Fibroblast of skin of right biceps (primary cell): ENCODE measurements at regions not wholly inside any gene's neighbourhood (a gene's known extent, or its start where the extent isn't known, plus 50 kb on each side); places are given as distances from the start of the nearest gene placed in this dataset.
"Not testable (repeated sequence)": the region's sequence is repeated elsewhere in the genome, so short reads cannot be mapped to it uniquely, and the experiment has no call there.

ENCODE experiments used
- DNase-seq: peaks from one replicate; pipeline ENCODE4 v3.0.0-alpha.2; 2013

DNA sequence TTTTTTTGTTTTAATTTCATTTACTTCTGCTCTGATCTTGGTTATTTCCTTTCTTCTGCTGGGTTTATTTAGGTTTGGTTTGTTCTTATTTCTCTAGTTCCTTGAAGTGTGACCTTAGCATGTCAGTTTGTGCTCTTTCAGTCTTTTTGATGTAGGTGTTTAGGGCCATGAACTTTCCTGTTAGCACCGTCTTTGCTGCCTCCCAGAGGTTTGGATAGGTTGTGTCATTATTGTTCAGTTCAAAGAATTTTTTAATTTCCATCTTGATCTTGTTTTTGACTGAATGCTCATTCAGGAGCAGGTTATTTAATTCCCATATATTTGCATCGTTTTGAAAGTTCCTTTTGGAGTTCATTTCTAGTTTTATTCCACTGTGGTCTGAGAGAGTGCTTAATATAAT is 539.0 kb upstream of the ZP4 start:
- DNase-seq, result not testable (repeated sequence)

DNA sequence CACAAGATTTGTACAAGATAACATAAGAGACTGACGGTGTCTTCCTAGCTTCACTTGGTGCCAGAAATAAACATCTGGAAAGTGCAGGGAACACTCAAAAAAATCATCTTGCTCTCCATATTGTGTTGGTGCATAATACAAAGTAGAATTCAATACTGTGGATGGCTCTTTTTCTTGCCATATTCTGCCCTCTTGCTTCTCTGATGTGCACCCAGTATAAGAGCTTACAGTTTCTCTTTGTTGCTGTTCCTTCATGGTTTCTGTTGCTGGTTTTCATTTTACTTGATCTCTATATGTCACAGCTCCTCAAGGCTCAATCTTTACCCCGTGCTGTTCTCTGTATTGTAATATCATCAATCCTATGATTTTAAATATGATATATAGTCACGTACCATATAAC is 528.5 kb upstream of the ZP4 start:
- no peak for DNase-seq

DNA sequence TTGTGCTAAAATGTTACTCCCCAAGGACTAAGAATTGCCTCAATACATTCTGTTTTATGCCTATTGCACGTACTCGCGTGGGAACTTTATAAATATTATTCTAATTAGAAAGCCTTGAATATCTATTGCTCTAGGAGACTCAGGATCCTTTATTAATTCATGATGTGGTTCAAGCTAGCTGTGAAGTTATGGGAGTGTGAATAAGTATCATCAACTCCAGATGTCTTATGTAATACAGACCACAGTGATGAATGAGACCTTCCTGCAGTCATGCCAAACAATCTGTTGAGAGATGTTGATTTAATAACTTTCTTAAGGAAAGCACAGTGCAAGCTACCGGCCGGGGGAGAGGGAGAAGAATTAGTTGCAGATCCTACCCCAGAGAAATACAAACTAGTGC is 519.2 kb upstream of the ZP4 start:
- peak; percentile 94 for DNase-seq

DNA sequence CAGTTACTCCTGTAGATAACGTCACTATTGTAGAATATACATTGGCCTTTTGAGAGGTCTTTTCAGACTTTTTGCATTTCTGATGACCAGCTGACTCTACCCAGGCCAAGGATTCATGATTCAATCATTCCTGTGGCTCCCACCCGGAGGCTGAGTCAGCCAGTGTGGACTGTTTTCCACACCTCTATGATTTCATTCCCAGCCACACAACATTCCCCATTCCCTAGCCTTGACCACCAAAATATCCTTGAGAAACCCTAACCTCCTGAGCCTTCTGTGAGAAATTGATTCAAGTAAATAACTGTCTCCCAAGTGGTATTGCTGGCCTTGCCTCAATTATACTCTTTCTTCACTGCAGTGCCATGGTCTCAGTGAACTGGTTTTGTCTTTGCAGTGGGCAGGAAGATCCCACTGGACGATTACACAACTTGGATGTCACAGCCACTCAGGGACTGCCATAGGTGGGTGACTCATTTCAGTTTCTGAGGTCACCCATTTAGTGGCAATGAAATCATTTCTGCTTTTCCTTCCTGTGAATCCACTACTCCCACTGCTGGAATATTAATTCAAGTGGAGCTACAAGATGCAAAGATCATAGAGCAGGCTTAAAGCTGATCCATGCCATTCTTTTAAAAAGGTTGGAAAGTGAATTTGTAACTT is 518.6 kb upstream of the ZP4 start:
- DNase-seq, result peak; percentile 96

DNA sequence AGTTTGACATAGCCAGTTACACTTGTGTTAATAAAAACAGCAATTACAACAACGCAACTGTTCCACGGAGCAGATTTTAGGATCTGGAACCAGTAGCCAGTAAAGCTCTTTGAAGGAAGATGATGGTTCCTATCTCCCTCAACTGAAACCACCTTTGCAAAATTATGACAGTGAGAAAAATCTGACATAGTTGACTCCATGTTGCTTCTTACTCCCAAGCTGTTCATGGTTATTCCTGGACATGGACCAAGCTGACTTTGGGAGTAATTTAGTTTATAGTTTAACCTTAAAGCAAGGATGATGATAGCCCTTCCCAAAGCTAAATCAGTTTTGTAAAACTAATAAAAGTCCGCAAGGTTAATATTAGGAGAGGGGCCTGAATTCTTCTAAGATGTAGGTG is 518.0 kb upstream of the ZP4 start:
- DNase-seq, result no peak

DNA sequence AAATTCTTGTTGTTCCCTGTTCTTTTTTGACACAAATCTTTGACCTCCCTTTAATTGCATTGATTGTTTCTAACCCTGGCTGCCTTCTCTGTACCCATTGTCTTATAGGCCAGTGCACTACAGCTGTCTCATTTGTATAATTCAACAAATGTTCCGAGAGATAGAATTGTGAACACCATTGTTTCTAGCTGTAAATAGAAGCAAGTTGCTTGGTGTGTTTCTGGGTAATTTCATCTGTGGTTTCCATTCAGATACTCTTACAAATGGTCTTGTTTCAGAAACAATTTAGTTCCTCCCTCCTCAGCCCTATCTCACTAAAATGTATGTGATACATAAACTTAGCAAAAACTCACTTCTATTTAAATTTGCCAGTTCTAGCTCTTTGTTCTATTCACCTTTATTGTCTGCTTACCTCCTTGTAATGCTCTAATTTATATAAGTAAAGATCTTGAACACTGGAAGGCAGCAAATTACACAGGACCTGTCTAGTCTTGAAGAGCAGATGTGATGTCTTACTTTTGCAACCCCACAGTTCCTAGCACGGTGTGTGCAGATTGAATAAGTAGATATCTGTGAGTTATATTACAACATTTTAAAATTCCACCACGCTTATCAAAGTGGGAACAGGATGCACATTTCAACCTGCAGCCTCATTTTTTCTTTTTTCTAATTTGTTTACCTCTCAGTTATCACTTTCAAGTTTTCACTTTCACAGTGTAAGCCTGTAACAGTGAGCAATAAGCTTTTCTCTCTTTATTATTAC is 515.6 kb upstream of the ZP4 start:
- no peak for DNase-seq

DNA sequence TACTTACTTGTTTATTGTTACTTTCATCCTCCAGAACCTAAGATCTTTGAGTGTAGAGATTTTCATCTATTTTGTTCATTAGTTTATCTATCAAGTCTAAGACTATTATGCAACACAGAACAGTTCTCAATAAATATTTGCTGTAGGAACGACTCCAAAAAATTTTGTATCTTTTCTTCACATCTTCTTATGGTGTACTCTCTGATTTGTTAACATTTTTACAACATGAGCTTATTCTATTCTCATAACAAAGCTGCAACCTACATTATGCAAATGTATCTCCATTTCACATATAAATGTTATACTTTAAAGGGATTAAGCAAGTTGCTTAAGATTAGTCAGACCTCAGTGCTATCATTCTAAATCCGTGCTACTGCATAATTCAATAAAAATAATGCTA is 514.2 kb upstream of the ZP4 start:
- DNase-seq, result no peak

DNA sequence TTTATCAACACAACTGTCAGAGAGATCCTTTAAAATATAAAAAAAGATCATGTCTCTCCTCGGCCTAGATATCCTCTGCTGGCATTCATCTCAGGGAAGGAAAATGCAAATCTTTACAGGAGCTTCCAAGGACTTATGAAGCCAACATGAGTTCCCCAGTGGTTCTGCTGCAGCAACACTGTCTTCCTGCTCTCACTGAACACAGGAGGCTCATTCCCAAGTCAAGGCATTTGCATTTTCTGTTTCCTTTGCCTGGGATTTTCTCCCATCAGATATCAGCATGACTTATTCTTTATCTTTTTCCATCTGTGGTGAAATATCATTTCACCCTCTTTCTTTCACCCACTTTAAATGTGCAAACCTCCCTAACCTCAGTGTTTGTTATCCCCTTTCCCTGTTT is 513.8 kb upstream of the ZP4 start:
- peak; percentile 17 for DNase-seq

DNA sequence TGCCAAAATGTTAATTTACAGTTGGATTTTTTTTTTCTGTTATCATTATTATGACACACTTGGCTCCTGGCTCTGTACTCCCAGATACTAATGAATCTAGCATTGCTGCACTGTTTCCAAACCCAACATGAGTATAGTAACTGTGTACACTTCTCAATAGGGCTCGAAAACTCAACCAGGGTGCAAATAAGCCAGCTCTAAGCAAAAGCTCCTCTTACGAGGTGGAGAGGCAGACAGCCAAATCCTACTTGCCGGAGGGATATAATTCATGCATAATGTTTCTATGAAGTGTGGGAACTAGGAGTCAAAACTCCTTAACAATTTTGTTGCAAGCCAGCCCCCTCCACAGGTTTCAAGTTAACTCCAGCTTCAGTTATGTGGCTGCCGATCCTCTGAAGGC is 510.4 kb upstream of the ZP4 start:
- no peak for DNase-seq

DNA sequence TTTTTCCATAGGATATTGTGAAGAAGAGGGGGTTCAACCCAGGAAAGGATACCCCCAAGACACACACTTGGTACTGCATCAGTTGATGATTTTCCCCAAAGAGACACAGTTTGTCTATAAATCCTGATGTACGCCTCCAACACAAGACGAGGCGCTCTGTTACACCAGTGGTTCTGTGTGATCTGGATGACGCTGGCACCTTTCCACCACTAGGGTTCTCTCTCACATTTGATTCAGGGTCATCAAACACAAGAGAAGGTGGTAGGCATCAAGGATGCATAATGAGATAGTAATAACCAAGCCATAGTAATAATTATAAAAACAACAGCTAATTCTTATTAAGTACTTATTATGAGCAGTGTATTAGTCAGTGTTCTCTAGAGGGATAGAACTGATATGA is 508.8 kb upstream of the ZP4 start:
- DNase-seq, result no peak

DNA sequence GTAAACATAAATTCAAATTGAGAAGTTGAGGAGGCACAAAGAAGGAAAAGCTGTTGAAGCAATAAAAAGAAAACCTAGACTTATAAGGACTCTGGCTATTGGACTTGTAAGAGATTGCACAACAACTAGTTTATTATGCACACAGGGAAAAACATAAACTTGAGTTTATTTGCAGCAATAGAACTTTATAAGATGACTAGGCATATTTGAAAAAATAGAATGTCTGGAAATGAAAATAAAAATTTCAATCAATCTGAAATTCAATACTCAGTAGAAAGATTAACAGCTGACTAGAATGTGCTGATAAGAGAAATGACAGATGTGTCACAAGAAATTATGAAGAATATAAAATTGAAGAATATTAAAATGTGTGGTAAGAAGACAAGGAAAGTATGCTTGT is 505.4 kb upstream of the ZP4 start:
- DNase-seq, result no peak

DNA sequence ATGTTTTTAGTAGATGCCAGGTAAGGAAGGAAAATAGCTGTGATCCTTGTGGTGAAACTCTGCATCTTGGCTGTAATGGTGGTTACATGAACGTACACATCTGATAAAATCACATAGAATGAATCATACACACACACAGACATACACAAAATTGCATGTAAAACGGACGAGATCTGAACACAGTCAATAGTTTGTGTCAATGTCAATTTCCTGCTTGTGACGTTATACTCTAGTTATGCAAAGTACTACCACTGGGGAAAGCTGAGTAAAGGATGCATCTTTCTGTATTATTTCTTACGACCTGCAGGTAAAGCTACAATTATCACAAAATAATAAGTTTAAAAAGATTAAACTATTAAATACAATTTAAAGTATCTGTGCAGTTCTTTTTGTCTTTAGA is 493.7 kb upstream of the ZP4 start:
- peak; percentile 67 for DNase-seq

DNA sequence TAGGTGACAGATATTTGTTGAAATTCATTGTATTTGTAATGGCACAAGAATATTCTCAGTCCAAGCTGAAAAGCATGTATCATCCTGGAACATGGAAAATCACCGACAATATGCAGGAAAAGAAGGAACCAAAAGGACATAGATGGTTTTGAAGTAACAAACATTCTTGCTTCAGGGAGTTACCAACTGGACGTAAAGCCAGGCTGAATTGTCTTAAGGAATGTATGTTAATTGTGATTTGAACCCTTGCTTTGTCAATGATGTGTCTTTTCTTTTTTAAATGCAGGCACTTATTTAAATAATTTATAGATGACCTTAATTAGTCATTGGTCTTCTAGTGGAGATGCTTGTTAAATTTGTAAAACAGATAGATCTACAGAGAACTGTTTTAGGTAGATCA is 489.4 kb upstream of the ZP4 start:
- no peak for DNase-seq

DNA sequence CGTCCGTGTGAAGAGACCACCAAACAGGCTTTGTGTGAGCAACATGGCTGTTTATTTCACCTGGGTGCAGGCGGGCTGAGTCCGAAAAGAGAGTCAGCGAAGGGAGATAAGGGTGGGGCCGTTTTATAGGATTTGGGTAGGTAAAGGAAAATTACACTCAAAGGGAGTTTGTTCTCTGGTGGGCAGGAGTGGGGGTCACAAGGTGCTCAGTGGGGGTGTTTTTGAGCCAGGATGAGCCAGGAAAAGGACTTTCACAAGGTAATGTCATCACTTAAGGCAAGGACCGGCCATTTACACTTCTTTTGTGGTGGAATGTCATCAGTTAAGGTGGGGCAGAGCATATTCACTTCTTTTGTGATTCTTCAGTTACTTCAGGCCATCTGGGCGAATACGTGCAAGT is 488.7 kb upstream of the ZP4 start:
- not testable (repeated sequence) for DNase-seq

DNA sequence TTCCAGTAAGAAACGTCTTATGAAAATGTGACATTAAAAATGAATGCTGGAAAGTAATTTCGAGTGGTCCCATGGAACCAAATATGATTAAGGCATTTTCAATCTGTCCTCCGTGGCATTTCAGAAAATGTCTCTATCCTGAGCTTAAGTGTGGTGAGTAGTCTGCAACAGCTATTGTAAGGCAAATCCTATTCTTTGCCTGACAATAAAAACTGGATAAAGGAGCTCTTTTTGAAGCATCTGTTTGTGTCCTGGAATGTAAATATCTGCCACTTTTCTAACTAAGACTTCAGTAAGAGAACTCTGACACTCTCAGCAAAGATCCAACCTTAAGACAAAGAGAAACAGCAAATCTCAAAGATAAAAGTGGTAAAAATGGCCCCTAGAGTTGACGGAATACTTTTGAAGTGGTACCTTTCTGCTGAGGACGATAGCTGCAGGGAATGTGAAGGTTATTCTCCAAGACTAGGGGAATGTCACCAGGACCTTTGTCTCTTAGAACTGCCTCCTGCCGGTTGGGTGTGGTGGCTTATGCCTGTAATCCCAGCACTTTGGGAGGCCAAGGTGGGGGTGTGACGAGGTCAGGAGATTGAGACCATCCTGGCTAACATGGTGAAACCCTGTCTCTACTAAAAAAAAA is 486.7 kb upstream of the ZP4 start:
- DNase-seq, result no peak

DNA sequence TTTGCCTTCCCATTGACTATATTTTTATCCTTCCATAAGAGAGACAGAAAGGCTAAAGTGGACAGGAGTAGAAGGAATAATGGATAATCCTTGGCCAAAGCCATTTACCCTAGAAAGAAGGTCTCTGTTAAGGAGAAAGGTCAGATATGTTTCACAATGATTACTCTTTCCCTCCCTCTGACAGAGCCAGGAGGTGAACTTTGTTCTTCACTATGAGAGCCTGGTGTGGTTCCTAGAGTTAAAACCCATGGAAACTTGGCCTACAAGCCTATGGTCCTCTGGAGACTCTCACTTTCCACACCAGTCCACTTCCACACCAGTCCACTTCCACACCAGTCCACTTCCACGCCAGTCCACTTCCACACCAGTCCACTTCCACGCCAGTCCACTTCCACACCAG is 479.9 kb upstream of the ZP4 start:
- DNase-seq, result no peak

DNA sequence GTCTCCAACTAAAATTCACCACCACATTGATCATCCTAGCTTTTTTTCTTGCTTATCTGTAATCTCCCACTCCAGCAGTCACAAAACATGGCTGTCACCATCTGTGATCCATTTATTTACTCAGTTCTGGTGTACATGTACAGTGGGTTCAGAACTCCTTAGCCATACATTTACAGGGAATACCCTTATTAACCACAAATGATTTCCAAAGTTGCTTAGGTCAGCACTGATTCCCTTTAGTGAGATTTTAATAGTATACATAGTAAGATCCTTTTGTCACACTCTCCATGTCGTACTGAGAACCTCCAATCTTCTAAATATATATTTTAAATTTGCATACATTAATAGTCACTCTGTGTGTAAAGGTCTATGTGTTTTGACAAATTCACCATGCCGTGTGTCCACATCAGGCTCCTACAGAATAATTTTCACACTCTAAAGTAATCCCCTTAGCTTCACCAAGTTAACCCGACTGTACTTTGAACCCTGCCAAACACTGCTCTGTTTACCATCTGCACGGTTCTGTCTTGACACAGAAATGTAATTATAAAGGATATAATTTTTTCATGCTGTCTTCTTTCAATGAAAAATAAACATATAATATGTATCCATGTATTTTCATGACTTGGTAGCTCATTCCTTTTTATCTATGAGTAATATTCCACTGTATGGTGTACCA is 473.6 kb upstream of the ZP4 start:
- no peak for DNase-seq

DNA sequence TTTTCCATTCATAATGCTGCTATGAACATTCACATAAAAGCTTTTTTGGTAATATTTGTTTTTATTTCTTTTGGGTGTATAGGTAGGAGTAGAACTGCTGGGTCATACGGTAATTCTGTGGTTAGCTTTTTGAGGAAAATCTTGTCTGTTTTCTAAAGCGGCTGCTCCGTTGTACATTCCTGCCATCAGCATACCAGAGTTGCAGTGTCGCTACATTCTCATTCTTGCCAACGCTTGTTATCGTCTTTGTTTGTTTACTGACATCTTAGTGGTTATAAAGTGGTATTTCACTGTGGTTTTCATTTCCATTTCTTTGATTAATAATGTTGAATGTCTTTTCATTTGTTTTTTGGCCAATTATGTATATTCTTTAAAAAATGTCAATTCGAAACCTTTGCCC is 469.8 kb upstream of the ZP4 start:
- DNase-seq, result no peak

DNA sequence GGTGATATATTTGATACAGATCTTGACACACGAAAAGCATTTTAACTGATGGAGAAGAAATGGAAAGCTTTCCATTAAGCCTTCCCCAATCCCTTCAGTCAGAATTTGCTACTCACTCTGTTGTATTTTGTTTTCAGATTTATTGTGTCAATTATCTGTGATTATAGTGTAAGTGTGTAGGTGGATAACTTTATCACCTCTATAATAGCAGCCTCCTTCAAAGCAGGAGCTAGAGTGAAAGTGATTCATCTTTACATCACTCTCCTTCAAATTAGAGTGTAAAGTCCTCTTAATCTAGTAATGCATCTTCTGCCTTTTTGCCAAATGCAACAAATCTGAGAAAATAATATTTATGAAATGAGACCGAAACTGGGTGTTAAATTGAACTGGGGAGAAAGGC is 459.7 kb upstream of the ZP4 start:
- DNase-seq, result no peak

DNA sequence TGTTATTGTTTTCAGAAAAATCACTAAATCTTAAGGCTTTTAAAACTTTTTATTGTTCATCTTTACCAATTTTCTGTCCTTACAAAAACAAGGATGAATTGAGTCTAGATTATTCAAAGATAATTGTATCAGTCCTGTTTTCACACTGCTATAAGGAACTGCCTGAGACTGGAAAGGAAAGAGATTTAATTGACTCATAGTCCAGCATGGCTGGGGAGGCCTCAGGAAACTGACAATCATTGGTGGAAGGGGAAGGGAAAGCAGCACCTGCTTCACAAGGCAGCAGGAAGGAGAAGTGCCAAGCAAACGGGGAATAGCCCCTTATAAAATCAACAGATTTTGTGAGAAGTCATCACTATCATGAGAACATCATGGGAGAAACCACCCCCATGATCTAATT is 455.6 kb upstream of the ZP4 start:
- no peak for DNase-seq

DNA sequence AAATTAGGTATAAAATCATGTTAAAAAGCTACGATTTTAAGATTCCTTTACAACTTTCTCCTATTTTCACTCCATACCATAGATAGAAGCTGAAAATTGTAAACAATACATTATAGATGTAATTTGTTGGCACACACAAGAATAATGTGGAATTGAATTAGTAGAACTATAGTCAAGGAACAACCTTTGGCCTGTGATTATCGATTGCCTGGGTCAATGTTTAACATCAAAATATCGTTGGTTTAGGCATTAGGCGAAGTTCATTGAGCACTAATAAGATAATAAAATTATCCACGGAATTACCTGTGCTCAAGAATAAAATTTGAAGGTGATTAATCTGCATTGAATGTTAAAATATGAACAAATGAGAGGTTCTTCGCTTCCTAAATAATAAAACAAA is 455.1 kb upstream of the ZP4 start:
- no peak for DNase-seq

DNA sequence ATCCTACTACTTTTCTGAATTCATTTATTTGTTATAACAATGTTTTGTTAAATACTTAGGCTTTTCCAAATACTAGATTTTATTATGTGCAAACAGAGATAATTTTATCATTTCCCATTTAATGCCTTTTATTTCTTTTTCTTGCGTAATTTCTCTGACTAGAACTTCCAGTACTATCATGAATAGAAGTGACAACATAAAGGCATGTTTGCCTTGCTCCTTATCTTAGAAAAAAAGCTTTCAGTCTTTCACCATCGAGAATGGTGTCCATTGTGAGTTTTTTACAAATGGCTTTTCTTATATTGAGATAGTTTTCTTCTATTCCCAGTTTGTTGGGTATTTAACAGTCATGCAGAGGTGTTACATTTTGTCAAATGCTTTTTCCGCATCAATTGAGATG is 453.1 kb upstream of the ZP4 start:
- no peak for DNase-seq

DNA sequence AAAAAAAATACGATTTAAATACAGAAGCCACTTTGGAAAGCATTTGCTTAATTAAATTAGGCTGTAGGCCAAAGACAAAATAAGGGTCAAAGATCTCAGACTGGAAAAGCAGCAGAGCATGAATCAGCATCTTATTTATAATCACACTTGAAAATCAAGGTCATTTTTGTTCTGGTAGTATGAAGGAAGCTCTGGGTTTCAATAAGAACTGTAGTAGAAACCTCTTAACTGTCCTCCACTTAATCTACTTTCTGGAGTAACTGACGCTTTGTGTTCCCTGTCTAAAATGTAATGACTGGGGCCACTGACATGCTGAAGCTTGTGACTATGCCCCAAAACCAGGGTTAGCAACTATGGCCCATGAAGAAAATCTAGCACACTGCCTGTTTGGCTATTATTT is 450.7 kb upstream of the ZP4 start:
- no peak for DNase-seq

DNA sequence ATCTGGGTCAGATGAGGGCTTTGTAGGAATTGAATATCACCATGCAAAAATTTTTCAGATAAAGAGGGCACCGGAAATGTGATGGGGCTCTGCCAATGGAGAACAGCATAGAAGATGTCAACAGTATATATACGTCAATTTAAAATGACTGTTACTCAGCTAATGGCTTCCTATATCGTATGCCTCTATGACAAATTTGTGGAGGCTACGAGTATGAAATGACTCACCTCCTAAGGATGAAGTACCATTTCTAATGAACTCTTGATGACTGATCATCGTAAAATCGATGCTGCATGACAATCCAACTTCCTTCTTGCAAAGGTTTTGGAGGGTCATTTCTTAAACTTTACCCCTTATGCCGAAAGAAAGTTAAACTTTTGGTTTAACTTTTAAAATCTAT is 450.3 kb upstream of the ZP4 start:
- DNase-seq, result peak; percentile 33
